Erythroblast (primary cell): ENCODE measurements at regions not wholly inside any gene's neighbourhood (a gene's known extent, or its start where the extent isn't known, plus 50 kb on each side); places are given as distances from the start of the nearest gene placed in this dataset.

Source experiments
- GATA1 ChIP-seq: IDR thresholded peaks from 2 replicates; pipeline ENCODE4 v1.6.1; 2011; ENCODE audit warnings: low read depth, mild to moderate bottlenecking, control low read depth, low read length, moderate library complexity
- POLR2A ChIP-seq: IDR thresholded peaks from 2 replicates; pipeline ENCODE4 v1.6.1; 2011; ENCODE audit warnings: mild to moderate bottlenecking, low read length

DNA sequence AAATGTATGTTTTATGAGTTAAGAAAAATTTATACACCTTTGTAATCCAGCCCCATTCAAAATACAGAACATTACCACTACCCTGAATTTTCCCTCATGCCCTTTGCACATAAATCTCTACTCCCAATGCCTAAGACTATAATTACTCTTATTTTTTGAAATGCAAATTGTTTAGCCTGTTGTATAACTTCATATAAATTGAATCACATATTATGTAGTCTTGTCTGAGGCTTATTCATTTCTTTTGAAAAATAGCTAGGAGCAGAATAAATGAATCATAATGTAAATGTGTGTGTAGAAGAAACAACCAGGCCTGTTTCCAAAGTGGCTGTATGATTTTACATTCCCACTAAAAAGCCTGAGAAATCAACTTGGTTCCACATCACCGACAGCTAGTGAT, 319.8 kb downstream of the DCAF12L2 start:
- no peak for TF ChIP-seq POLR2A
- no peak for TF ChIP-seq GATA1
